Gastroesophageal sphincter (tissue), 4 donors: ENCODE measurements at regions not wholly inside any gene's neighbourhood (a gene's known extent, or its start where the extent isn't known, plus 50 kb on each side); places are given as distances from the start of the nearest gene placed in this dataset.

Source experiments
- ATAC-seq: fragments of 150-250 bp; one replicate; pipeline ENCODE4 v1.9.1; 2016; ENCODE audit warnings: mild to moderate bottlenecking, moderate library complexity
- H3K27ac ChIP-seq, 4 donors: fragments of 200-600 bp; sonication (generic) in 3 of 4; 1 replicate in 3 of 4; 2 replicates in 1 of 4; pipeline ENCODE4 v1.5.1; 2016 to 2019
- H3K27me3 ChIP-seq: fragments of 200-600 bp; sonication (generic); one replicate; pipeline ENCODE4 v1.5.1; 2019
- H3K36me3 ChIP-seq, 2 donors: fragments of 200-600 bp; sonication (generic); one replicate each; pipeline ENCODE4 v1.5.1; 2019; ENCODE audit warnings: control low read depth in 1 of 2
- H3K4me1 ChIP-seq, 3 donors: fragments of 200-600 bp; sonication (generic); 1 replicate in 2 of 3; 2 replicates in 1 of 3; pipeline ENCODE4 v1.5.1; 2016 to 2019; ENCODE audit warnings: control low read depth in 2 of 3
- H3K4me3 ChIP-seq, 2 donors: fragments of 200-600 bp; sonication (generic); one replicate each; pipeline ENCODE4 v1.5.1; 2019; ENCODE audit warnings: mild to moderate bottlenecking in 1 of 2, moderate library complexity in 1 of 2
- H3K9me3 ChIP-seq, 3 donors: fragments of 200-600 bp; sonication (generic); one replicate each; pipeline ENCODE4 v1.5.1; 2017 to 2019; ENCODE audit warnings: control low read depth in 2 of 3
- EP300 ChIP-seq: sonication (generic); formaldehyde crosslinking; IDR thresholded peaks from one replicate; pipeline ENCODE4 v1.6.1; 2017; ENCODE audit warnings: antibody characterized with exemption, mild to moderate bottlenecking
- POLR2A ChIP-seq, 2 donors: fragments of 450-650 bp; IDR thresholded peaks; one replicate each; pipeline ENCODE4 v1.6.1; 2017; ENCODE audit warnings: antibody characterized with exemption in 2 of 2, mild to moderate bottlenecking in 2 of 2, moderate library complexity in 1 of 2
- POLR2AphosphoS5 ChIP-seq: sonication (generic); formaldehyde crosslinking; IDR thresholded peaks from one replicate; pipeline ENCODE4 v1.6.1; 2017; ENCODE audit warnings: antibody characterized with exemption
- WGBS, 2 donors: methylation state at CpG; one replicate each; pipeline ENCODE4 v1.1.5; 2018; ENCODE audit warnings: low coverage in 1 of 2; 5-methylcytosine and 5-hydroxymethylcytosine counted together
- TF ChIP-seq, protein P1 (sequence below), 4 experiments: fragments of 200-600 bp in 2 of 4; fragments of 450-650 bp in 2 of 4; sonication (generic) in 1 of 4; IDR thresholded peaks; one replicate each; pipeline ENCODE4 v1.5.1; 2017 to 2019; ENCODE audit warnings: antibody characterized with exemption in 4 of 4, mild to moderate bottlenecking in 2 of 4, moderate library complexity in 2 of 4

DNA sequence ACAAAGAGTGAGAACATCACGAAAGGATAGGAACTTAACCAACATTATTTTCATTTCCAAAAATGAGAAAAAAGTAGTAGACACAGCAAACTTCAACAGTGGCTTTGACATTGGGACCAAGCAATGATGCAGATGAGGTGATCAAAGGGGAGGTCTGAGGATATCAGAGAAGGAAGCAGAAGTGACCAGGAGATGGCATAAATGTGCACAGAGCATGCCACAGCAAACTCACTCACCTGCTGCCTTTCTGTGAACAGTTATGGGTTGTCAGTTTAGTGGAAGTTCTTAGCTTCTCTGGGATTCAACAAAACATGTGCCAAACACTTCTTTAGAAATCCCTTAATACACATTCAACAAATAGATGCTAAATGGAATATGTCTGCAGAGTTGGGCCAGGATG is 290.1 kb downstream of the PLPP3 start:
- Histone ChIP-seq H3K4me3 (no peak overlapping the region), H3K27me3 (no peaks in the 10 kb centered on the region), H3K9me3 (no peaks in the 10 kb centered on the region), H3K36me3 (no peaks in the 10 kb centered on the region), H3K4me1 (peaks cover 0 to 28% (median 3%) of the 10 kb centered on the region in 3 donors), H3K27ac (no peak overlapping the region)
- TF ChIP-seq POLR2A (IDR thresholded peaks at IDR 0.05), result no peak
- no peak for TF ChIP-seq POLR2AphosphoS5
- no peak for TF ChIP-seq EP300
- TF ChIP-seq, protein P1, sequence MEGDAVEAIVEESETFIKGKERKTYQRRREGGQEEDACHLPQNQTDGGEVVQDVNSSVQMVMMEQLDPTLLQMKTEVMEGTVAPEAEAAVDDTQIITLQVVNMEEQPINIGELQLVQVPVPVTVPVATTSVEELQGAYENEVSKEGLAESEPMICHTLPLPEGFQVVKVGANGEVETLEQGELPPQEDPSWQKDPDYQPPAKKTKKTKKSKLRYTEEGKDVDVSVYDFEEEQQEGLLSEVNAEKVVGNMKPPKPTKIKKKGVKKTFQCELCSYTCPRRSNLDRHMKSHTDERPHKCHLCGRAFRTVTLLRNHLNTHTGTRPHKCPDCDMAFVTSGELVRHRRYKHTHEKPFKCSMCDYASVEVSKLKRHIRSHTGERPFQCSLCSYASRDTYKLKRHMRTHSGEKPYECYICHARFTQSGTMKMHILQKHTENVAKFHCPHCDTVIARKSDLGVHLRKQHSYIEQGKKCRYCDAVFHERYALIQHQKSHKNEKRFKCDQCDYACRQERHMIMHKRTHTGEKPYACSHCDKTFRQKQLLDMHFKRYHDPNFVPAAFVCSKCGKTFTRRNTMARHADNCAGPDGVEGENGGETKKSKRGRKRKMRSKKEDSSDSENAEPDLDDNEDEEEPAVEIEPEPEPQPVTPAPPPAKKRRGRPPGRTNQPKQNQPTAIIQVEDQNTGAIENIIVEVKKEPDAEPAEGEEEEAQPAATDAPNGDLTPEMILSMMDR (IDR thresholded peaks at IDR 0.05), result no peak
- ATAC-seq, result no peak
- WGBS, 2 donors, result 92% methylated on average over 1 of the region's 1 CpG; no CpG with 5 or more reads in 1 of the 2 donors

DNA sequence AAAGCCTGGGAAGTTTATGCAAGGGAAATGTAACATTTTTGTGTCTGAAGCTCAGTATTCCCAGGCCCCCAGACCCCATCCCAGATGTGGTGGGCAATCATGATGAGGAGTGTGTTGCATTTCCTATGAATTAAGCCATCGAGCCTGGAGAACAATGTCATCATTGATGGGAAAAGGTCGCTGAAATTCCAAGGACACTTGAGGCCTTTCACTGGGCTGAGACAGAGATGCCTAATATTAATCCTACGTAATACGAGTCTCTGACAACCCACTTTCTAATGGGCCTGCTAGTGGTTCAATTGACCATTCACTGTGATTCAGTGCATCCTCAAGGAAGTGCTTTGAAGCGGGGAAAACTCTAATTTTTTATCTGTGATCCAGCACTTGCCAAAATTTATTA is 291.6 kb downstream of the PLPP3 start:
- Histone ChIP-seq H3K4me1 (peaks cover 0 to 28% (median 3%) of the 10 kb centered on the region in 3 donors), H3K27me3 (no peaks in the 10 kb centered on the region), H3K9me3 (no peaks in the 10 kb centered on the region), H3K27ac (no peak overlapping the region), H3K36me3 (no peaks in the 10 kb centered on the region), H3K4me3 (no peak overlapping the region)
- no peak for TF ChIP-seq EP300
- TF ChIP-seq POLR2AphosphoS5, result no peak
- TF ChIP-seq, protein P1 (IDR thresholded peaks at IDR 0.05), result no peak
- TF ChIP-seq POLR2A (IDR thresholded peaks at IDR 0.05), result no peak
- 93 to 95% methylated on average over 4 of the region's 5 CpGs for WGBS, 2 donors
- no peak for ATAC-seq

DNA sequence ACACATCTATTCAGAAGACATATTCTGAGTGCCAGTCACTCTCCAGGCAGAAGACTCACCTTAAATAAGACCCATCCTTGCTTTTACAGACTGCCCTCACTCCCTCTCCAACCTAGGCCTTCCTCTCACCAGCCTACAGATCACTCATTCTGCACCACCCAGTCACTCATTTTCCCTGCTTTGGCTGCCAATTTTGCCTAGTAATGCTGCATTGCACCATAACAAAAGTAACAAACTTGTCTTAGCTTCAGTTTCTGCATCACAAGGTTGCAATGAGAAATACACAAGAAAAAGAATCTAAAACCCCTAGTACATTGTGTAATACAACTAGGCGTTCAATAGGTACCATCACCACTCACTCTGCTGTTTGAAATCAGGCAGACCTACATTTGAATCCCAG is 292.4 kb downstream of the PLPP3 start:
- WGBS, 2 donors, result 90 to 100% methylated on average over 1 of the region's 1 CpG
- H3K4me3 ChIP-seq, result no peak overlapping the region
- H3K9me3 ChIP-seq, result no peaks in the 10 kb centered on the region
- H3K36me3 ChIP-seq, result no peaks in the 10 kb centered on the region
- H3K27ac ChIP-seq, result no peak overlapping the region
- no peaks in the 10 kb centered on the region for H3K27me3 ChIP-seq
- H3K4me1 ChIP-seq, result peaks cover 0 to 24% (median 3%) of the 10 kb centered on the region in 3 donors
- TF ChIP-seq EP300 (no peak), POLR2AphosphoS5 (no peak), POLR2A (IDR thresholded peaks at IDR 0.05) (no peak)
- TF ChIP-seq, protein P1 (IDR thresholded peaks at IDR 0.05), result no peak
- ATAC-seq, result no peak

DNA sequence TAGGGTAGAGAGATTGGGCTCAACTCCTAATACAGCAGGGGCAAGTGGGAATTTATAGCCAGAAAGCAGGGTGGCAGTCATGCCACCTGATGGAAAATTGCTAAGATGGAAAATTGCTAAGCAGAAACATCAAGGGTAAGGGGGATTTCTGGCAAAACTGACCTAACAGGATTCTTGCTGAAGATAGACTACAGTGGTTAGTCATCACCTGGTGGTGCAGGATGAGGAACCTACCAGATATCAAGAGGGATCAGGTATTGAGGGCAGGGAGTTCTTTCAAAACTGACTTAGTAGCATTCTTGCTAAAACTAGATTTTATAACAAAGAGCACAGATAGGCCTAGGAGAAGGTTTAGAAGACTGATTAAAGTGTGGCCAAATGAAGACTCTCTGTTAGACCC is 292.9 kb downstream of the PLPP3 start:
- Histone ChIP-seq H3K9me3 (no peaks in the 10 kb centered on the region), H3K27ac (no peak overlapping the region), H3K4me3 (no peak overlapping the region), H3K27me3 (no peaks in the 10 kb centered on the region), H3K36me3 (no peaks in the 10 kb centered on the region), H3K4me1 (peaks cover 0 to 20% (median 3%) of the 10 kb centered on the region in 3 donors)
- TF ChIP-seq, protein P1 (IDR thresholded peaks at IDR 0.05), result no peak
- TF ChIP-seq POLR2AphosphoS5, result no peak
- no peak for TF ChIP-seq POLR2A (IDR thresholded peaks at IDR 0.05)
- TF ChIP-seq EP300, result no peak
- no peak for ATAC-seq

DNA sequence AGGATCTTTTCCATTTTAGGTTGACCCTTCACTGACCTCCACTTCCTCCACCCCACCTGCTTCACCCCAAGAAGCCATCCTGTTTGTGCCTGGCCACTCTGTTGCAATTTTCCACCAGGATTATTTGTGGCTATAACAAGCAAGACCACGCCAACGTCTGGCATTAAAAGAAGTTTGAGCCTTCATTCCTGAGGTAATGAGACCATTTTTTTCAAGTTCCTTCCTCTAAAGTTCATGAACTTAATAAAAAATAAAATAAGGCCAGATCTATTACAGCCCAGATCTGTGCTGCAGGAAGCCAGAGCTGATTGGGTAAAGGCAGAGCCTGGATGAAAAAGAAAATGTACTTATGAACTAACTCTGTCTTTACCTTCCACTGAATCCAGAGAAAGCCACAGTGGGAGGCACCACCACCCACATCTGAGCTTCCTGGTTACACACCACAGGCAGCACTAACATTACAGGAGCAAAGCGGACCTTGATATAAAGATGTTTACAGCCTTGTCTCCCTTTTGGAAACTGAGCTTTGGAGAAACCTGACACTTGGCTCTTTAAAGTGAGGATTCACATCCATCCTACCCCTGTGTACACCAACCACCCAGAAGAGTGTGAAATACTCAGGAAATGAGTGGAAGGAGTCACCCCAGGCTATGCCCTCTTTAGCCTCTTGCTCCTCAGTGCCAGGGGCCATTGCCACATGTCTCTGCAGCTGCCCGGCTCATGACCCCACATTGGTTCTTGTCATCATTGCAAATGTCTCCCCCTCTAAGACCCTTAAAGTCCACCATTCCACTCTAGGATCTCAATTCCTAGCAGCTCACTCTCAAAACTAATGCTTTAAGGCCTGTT is 293.6 kb downstream of the PLPP3 start:
- no peak for TF ChIP-seq POLR2AphosphoS5
- TF ChIP-seq, protein P1 (IDR thresholded peaks at IDR 0.05), result no peak
- ATAC-seq, result peak; percentile 48
- WGBS, 2 donors, result 33 to 81% methylated on average over 2 to 4 of the region's 4 CpGs
- no peak overlapping the region for H3K27ac ChIP-seq
- peaks cover 0 to 14% (median 0%) of the 10 kb centered on the region in 3 donors for H3K4me1 ChIP-seq
- no peaks in the 10 kb centered on the region for H3K27me3 ChIP-seq
- H3K36me3 ChIP-seq, result no peaks in the 10 kb centered on the region
- no peaks in the 10 kb centered on the region for H3K9me3 ChIP-seq
- H3K4me3 ChIP-seq, result no peak overlapping the region
